ENCODE measurements at regions not wholly inside any gene's neighbourhood (a gene's known extent, or its start where the extent isn't known, plus 50 kb on each side); places are given as distances from the start of the nearest gene placed in this dataset.

GRCh38 chr10:118937226-118937625 is 92.3 kb upstream of the NANOS1 start:
- Histone ChIP-seq H3K4me1 (ENCODE audit: control insufficient read depth, extremely low read depth, insufficient read depth, low read length) (no peaks in the 10 kb centered on the region), H3K79me2 (ENCODE audit: control insufficient read depth, insufficient read depth, low read length) (no peaks in the 10 kb centered on the region), H3K27ac (ENCODE audit: insufficient read depth, low read length) (no peak overlapping the region), H3K36me3 (ENCODE audit: control insufficient read depth, insufficient read depth, low read length) (no peaks in the 10 kb centered on the region), H3K9ac (ENCODE audit: insufficient read depth, low read length) (no peak overlapping the region), H3K4me3 (replicated peaks in 1 of 4; ENCODE audit: control extremely low read depth in 1 of 4, insufficient read depth in 1 of 4, low read depth in 3 of 4, low read length in 4 of 4) (no peak overlapping the region), H2AFZ (ENCODE audit: low read length) (no peak overlapping the region), H4K20me1 (ENCODE audit: control insufficient read depth, extremely low read depth, insufficient read depth, low read length) (no peaks in the 10 kb centered on the region), H3K27me3 (ENCODE audit: control insufficient read depth, insufficient read depth, low read length) (no peaks in the 10 kb centered on the region), H3K9me3 (ENCODE audit: control insufficient read depth, insufficient read depth, low read depth, low read length) (no peaks in the 10 kb centered on the region), H3K4me2 (ENCODE audit: extremely low read depth, insufficient read depth, low read length) (no peak overlapping the region)
- DNase-seq (ENCODE audit: low read depth in 2 of 2): no peak
- TF ChIP-seq CTCF (conservative IDR thresholded peaks at IDR 0.05 in 1 of 2, IDR thresholded peaks at IDR 0.05 in 1 of 2; ENCODE audit: low read depth in 1 of 2, low read length in 2 of 2) (no peak), EZH2 (IDR thresholded peaks at IDR 0.05; ENCODE audit: low read length, missing control alignments) (no peak)

DNA sequence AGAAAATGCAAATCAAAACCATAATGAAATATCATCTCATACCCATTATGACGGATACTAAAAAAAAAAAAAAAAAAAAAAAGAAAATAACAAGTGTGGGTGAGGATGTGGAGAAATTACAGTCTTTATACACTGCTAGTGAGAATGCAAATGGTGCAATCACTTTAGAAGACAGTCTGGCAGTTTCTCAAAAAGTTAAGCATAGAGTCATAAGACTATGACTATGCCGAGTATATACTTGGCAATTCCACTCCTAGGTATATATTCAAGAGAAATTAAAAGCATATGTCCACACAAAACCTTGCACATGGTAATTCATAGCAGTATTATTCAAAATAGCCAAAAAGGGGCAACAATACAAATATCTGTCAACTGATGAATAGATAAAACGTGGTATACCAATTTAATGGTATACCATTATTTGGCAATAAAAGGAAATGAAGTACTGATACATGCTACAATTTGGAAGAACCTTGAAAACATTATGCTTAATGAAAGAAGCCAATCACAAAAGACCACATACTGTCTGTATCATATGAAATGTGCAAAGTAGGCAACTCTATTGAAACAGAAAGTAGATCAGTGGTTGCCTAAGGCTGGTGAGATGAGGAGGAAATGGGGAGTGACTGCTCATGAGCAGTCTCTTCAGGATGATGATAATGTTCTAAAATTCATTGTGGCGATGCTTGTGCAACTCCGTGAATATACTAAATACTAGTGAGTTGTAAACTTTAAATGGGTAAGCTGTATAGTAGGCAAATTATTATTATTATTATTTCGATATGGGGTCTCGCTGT is 90.1 kb upstream of the NANOS1 start:
- no peaks in the 10 kb centered on the region for H3K9me3 ChIP-seq (ENCODE audit: control insufficient read depth, insufficient read depth, low read depth, low read length)
- H3K27ac ChIP-seq (ENCODE audit: insufficient read depth, low read length): no peak overlapping the region
- no peaks in the 10 kb centered on the region for H3K27me3 ChIP-seq (ENCODE audit: control insufficient read depth, insufficient read depth, low read length)
- no peak overlapping the region for H3K4me3 ChIP-seq (replicated peaks in 1 of 4; ENCODE audit: control extremely low read depth in 1 of 4, insufficient read depth in 1 of 4, low read depth in 3 of 4, low read length in 4 of 4)
- no peak overlapping the region for H3K9ac ChIP-seq (ENCODE audit: insufficient read depth, low read length)
- TF ChIP-seq EZH2 (IDR thresholded peaks at IDR 0.05; ENCODE audit: low read length, missing control alignments) (no peak), CTCF (conservative IDR thresholded peaks at IDR 0.05 in 1 of 2, IDR thresholded peaks at IDR 0.05 in 1 of 2; ENCODE audit: low read depth in 1 of 2, low read length in 2 of 2) (no peak)
- no peaks in the 10 kb centered on the region for H3K79me2 ChIP-seq (ENCODE audit: control insufficient read depth, insufficient read depth, low read length)
- H3K4me1 ChIP-seq (ENCODE audit: control insufficient read depth, extremely low read depth, insufficient read depth, low read length): no peaks in the 10 kb centered on the region
- no peaks in the 10 kb centered on the region for H4K20me1 ChIP-seq (ENCODE audit: control insufficient read depth, extremely low read depth, insufficient read depth, low read length)
- H2AFZ ChIP-seq (ENCODE audit: low read length): no peak overlapping the region
- no peaks in the 10 kb centered on the region for H3K36me3 ChIP-seq (ENCODE audit: control insufficient read depth, insufficient read depth, low read length)
- H3K4me2 ChIP-seq (ENCODE audit: extremely low read depth, insufficient read depth, low read length): peak overlapping the region; percentile 13
- DNase-seq (ENCODE audit: low read depth in 2 of 2): peak in 1 of 2 donors; percentile 16

GRCh38 chr10:118940386-118940785 is 89.1 kb upstream of the NANOS1 start:
- Histone ChIP-seq H3K36me3 (ENCODE audit: control insufficient read depth, insufficient read depth, low read length) (no peaks in the 10 kb centered on the region), H3K4me3 (replicated peaks in 1 of 4; ENCODE audit: control extremely low read depth in 1 of 4, insufficient read depth in 1 of 4, low read depth in 3 of 4, low read length in 4 of 4) (no peak overlapping the region), H3K27me3 (ENCODE audit: control insufficient read depth, insufficient read depth, low read length) (no peaks in the 10 kb centered on the region), H3K4me1 (ENCODE audit: control insufficient read depth, extremely low read depth, insufficient read depth, low read length) (no peaks in the 10 kb centered on the region), H3K79me2 (ENCODE audit: control insufficient read depth, insufficient read depth, low read length) (no peaks in the 10 kb centered on the region), H3K9ac (ENCODE audit: insufficient read depth, low read length) (no peak overlapping the region), H4K20me1 (ENCODE audit: control insufficient read depth, extremely low read depth, insufficient read depth, low read length) (no peaks in the 10 kb centered on the region), H3K4me2 (ENCODE audit: extremely low read depth, insufficient read depth, low read length) (no peak overlapping the region), H3K27ac (ENCODE audit: insufficient read depth, low read length) (no peak overlapping the region), H2AFZ (ENCODE audit: low read length) (no peak overlapping the region), H3K9me3 (ENCODE audit: control insufficient read depth, insufficient read depth, low read depth, low read length) (no peaks in the 10 kb centered on the region)
- TF ChIP-seq CTCF (conservative IDR thresholded peaks at IDR 0.05 in 1 of 2, IDR thresholded peaks at IDR 0.05 in 1 of 2; ENCODE audit: low read depth in 1 of 2, low read length in 2 of 2) (no peak), EZH2 (IDR thresholded peaks at IDR 0.05; ENCODE audit: low read length, missing control alignments) (no peak)
- peak in 1 of 2 donors; percentile 23 for DNase-seq (ENCODE audit: low read depth in 2 of 2)

Measured in fibroblast of lung (primary cell).